ENCODE measurements at regions not wholly inside any gene's neighbourhood (a gene's known extent, or its start where the extent isn't known, plus 50 kb on each side); places are given as distances from the start of the nearest gene placed in this dataset.
"Not testable (repeated sequence)": the region's sequence is repeated elsewhere in the genome, so short reads cannot be mapped to it uniquely, and the experiment has no call there.

DNA sequence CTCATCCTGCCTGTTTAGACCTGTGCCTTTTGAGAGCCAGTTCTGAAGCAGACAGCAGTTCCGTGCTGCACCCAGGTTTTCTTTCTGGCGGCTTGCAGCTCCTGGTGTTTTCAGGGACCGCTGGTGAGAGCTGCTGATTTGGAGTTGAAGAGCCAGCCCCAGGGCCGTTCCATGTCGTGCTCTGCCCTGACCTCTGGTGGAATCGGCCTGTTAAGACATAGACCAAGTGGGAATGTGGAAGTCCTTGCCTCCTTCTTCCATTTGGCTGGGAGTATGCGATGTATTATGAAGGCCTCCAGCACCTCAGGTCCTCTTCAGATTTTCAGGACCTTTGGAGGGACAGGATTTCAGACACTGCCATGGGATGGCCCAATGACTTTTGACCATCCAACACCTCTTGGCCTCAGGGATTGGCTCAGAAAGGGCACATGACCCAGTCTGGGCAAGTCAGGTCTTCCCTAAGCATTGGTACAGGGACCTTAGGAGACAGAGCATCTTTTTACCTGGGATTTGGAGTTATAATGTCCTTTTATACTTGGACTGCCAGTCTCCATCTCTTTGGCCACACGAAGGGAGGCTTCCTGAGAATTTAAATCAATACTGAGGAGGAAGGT, 136.1 kb upstream of the CLINT1 start:
- DNase-seq: peak; percentile 74

DNA sequence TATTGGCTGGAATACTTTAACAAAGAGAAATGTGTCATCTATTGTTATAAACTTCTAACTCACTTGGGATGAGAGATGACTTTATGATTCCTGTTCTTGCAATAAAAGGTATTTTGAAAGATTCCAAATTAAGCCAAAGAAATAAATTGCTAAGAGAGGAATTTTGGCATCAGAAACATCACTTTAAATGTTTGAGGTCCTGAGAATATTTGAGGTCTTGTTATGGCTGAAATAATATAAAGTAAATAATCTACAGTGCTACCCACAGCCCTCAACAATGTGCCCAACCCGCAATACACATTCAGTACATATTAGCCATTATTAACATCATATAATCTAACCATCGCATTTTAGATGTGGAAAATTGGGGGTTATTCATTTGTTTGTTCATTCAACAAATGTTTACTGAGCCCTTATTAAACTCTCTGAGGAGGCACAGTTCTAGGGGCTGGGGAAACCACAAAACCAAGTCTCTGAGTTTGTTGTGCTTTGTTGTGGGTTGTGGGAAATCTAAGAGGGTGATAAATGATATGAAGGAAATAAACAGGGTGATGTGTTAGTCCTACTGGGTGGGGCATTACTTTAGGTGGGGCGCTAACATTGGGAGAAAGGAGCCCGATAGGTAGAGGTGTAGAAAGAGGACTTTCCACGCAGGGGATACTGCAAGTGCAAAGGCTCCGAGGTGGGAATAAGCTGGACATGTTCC, 135.2 kb upstream of the CLINT1 start:
- DNase-seq: no peak

DNA sequence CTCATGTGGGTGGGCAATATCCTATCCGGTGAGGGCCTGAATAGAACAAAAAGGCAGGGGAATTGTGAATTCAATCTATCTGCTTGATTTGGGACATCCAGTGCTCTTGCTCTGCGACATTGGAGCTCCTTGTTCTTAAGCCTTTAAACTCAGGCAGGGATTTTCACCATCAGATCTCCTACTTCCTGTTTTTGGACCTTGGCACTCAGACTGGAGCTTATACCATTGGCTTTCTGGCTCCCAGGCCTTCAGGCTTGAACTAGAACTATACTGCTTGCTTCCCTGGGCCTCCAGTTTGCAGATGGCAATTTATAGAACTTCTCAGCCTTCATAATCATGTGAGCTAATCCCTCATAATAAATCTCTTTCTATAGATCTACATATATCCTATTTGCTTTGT, 134.3 kb upstream of the CLINT1 start:
- DNase-seq: peak; percentile 85

DNA sequence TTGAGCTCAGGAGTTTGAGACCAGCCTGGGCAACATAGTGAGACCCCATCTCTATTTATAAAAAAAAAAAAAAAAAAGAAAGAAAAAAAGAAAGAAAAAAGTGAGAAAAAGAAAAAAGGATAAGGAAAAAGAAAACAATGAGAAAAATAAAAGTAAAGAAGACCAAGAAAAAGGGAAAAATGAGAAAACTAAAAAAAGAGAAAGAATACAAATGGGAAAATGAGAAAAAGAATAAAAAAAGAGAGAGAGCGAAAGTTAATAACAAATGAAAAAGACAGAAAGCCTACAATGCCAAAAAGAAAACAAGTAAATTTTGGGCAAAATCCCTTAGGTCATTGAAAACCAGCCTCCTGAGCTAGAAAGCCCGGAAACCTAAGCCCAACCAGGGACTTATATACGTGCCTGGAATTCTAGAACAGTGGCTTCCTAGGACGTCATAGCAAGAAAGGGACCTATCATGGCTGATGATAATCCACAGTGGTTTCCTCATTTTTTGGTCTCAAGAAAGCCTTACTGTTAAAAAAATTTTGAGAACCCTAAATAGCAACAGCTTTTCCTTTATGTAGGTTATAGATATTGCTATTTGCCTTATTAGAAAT, 131.7 kb upstream of the CLINT1 start:
- peak; percentile 0 for DNase-seq

DNA sequence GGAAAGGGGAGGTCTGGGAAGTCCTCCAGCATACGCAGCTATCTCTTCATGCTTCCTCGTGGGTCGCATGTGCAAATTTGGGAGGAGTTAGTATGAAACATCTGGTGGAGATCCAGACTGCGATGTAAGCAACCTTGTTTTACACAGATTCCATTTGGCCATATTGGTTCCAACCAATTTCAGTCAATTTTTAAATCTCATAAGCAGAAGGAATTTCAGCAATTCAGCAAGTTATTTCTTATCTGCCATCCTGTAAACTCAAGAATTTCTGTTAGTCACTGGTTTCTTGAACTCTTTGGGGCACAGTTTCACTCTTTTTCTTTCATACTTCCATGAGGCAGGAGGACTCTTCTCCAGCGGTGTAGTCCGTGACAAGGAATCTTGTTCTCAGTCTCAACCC, 130.4 kb upstream of the CLINT1 start:
- no peak for DNase-seq

DNA sequence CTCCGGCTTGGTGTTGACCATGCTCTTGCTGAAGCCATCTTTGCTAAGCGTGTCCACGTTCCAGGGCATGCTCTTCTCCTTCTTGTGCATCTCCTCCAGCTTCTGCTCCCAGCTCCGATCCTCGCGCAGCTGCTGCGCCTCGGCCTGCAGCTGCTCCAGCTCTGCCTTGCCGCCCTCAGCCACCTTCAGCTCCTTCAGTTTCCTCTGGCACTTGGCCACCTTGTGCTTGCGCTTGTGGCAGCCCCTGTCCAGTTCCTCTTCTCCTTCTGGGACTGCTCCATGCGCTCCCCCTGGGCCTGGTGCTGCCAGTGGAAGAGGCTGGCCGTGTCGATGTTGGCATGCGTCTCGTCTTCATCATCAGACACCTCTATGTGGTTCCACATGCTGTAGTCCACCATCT, 128.3 kb upstream of the CLINT1 start:
- no peak for DNase-seq

DNA sequence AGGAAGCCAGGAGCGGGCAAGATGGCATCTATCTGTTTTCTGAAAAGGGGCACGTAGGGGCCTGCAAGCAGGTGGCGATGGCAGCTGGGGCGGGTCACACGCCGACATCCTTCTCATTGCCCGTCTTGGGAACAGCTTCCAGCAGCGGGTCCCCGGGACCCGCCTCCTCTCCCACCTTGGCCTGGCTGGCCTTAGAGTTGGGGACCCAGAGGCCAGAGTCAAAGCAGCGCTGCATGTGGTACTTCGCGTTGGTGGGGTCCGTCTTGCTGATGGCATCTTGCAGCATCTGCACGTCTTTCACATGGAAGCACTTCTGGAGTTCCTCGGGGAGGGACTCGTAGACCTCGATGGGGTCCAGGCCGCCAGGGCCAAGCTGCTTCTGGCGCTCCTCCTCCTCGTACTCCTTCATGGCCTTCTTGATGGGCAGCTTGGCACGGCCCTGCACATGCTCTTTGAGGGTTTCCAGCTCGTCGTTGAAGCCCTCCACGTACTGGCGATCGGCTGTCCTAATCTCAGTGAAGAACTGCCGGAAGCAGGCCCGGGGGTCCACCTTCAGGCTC, 127.6 kb upstream of the CLINT1 start:
- DNase-seq: no peak

DNA sequence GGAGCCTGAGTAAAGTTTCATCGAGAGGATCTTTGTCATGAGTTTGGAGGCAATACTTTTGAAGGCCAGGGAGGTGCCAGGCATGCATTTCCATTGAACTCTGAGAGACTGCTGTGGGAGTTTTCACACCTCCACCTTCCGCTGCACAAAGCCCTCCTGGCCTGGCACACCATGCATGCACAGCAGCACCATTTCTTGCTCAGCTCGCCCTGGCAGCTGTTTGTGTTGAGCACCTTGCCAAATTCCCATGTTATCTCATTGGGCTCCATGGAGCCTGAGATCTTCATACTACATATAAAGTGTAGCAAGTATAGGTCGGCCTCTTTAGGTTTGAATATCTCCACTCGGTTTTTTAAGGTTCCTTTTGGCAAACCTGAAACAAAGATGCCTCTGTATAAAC, 125.7 kb upstream of the CLINT1 start:
- DNase-seq: no peak

DNA sequence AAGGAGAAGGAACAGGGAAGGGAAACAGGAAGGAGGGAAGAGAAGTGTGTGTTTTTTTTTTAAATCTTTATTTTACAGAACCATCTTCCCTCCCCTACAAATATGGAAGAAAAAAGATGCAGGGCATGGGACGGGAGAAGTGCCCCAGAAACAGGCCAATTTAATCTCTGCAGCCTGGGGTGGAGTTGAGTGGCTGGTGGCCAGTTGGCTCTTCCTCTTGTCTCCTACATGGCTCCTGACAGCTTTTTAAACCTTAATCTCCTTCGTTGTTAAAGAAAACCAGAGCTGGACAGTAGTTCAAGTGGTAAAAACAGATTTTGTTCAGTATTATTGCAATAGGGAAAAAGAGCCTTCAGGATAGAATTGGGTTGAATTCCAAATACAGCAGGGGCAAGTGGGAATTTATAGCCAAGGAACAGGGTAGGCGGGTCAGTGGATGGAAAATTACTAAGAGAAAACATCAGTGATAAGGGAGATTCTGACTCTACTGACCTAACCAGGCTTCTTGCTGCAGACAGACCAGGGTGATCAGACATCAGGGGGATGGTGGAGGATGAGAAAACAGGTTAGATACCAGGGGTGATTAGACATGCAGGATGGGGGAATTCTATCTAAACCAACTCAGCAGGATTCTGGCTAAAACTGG, 125.1 kb upstream of the CLINT1 start:
- no peak for DNase-seq

DNA sequence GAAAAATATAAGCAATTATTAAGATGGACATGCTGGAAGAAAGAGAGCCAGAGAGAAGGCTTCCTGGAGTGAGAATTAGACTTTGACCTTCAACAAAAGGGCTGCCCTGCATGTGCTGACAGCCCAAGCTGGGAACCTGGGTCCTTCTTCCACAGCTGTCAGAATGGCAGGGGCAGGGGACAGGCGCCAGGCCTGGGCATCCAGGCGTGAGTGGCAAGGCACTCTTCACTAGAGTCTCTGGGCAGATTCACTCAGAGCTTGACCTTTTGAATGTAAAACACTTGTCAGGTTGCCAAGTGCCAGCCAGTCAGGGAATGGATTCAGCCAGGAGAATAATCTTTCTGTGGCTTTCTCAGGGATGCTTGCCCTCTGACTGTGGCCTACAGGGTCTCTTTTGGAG, 119.1 kb upstream of the CLINT1 start:
- no peak for DNase-seq

DNA sequence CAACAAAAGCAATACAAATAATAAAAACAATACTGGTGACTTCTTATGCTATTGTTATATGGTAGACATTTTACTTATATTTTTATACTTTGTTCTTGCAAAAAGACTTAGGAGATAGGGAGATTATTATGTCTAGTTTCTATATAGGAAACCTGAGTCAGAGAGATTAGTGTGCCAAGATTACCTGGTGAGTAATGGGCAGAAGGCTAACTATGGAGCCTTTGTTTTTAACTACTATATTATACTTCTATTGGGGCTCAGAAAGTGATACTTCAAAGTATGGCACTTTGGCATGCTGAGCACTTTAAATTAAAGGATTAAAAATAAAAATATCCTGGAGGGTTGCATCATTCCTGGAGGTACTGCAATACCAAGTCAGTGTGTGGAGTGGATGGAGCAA, 117.5 kb upstream of the CLINT1 start:
- DNase-seq: no peak

DNA sequence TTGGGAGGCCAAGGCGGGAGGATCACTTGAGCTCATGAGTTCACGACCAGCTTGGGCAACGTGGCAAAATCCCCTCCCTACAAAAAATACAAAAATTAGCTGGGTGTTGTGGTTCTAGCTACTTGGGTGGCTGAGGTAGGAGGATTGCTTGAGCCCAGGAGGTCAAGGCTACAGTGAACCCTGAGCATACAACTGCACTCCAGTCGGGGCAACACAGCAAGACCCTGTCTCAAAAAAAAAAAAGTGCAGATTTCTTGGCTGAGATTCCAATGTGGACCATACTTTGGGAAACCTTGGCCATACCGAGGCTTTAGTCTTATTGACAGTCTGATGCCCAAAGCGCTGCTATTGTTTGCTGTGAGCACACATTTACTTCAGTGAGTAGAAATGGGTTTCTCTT, 113.6 kb upstream of the CLINT1 start:
- DNase-seq: no peak

DNA sequence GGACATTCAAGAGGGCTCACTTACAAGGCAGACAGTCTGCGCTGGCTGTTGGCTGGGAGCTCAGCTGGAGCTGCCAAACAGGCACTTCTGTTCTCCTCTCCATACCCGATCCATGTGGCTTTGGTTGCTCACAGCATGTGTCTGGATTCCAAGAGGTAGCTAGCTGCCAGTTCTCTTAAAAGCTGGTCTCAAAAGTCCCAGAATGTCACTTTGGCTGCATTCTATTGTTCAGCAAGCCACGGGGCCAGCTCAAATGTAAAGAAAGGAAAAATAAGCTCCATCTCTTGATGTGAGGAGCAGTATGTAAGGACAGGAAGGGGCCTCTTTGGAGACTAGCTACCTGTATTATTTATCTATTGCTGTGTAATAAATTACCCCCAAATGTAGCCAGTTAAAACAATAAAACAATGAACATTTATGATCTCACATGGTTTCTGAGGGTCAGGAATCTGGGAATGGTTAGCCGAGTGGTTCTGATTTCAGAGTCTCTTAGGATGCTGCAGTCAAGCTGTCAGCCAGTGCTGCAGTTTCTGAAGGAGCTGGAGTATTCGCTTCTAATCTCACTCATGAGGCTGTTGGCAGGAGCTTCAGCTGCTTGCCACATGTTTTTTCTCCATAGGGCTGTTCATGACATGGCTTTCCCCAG, 112.7 kb upstream of the CLINT1 start:
- no peak for DNase-seq

DNA sequence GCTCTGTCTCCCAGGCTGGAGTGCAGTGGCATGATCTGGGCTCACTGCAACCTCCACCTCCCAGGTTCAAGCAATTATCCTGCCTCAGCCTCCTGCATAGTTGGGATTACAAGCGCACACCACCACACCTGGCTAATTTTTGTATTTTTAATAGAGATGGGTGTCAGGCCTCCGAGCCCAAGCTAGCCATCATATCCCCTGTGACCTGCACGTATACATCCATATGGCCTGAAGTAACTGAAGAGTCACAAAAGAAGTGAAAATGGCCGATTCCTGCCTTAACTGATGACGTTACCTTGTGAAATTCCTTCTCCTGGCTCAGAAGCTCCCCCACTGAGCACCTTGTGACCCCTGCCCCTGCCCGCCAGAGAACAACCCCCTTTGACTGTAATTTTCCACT, 109.6 kb upstream of the CLINT1 start:
- DNase-seq: not testable (repeated sequence)

DNA sequence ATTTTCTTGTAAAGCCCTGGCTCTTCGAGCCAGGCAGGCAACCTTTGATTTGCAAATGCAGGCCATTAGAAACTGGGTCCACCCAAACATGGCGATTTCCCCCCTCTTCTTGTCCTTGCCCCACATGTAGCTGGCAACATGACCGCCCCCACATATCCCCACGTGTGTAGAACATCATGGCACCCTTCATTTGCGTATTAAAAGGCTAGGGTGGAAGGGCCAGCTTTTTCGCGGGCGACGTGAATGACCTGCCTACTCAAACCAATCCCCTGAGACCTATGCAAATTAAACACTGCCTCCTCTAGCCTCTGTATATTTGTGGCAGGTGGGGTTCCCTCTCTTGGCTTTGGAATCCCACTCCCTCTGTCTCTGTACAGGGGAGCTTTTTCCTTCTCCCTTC, 107.0 kb upstream of the CLINT1 start:
- DNase-seq: no peak

DNA sequence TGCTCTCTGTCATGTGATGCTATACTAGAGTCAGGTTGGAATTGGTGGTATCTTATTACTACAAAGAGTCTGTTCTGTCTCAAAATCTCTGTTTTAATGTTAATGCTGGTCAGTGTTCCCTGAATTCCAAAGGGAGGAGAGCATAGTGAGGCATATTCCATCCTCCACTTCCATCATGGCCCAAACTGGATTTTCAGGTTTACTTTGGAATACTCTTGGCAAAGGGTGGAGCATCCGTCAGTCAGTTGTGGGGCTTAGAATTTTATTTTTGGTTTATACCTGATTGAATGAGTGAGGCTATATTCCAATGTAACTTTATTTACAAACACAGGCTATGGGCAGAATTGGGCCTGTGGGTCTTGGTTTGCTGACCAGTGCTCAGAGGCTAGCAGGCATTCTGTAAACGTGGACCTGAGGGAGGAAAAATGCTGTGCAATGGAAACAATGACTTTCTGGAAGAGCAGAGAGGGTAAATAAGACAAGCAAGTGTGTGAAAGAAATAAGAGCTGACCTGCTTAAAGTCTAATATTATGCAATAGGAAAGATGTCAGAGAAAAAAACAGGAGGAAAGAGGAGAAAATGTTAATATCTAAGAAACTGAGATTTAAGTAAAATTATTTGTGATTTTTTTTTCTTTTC, 106.2 kb upstream of the CLINT1 start:
- no peak for DNase-seq

DNA sequence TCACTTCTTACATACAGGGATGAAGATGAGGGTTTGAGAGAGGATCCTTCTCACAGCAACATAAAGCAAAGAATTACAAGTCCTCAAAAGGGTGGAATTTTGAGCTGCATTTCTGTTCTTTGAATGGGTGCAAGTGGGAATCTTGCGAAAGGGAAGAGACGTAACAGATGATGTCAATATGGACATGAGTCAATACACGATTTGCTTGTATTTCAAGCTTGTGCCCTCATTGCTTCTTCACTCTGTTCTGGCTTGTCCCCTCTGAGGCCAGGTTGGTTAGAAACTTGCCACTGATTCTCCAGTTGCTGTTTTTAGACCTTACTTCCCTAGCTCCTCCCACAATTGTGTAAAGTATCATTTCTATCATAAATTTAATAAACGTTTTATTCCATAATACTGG, 104.8 kb upstream of the CLINT1 start:
- no peak for DNase-seq

DNA sequence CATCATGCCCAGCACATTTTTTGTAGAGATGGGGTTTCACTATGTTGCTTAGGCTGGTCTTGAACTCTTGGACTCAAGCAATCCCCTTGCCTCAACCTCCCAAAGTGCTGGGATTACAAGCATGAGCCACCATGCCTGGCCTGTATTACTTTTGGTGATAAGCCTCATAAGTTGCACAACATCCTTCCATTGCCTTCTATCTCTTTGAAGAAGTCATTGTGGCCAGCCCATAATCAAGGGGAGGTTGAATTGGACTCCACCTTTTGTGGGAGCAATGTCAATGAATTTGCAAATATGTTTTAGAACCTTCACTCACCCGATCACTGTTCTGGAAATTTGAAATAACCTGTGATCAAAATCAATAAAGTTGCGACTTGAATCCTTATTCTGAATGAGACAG, 104.3 kb upstream of the CLINT1 start:
- no peak for DNase-seq

DNA sequence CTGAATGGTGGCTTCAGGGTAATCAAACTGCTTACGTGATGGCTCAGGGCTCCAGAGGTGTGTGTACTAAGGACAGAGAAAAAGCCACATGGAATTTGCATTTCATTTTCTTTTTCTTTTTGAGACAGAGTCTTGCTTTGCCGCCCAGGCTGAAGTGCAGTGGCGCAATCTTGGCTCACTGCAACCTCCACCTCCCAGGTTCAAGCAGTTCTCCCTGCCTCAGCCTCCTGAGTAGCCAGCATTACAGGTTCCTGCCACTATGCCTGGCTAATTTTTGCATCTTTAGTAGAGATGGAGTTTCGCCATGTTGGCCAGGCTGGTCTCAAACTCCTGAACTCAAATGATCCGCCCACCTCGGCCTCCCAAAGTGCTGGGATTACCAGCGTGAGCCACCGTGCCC, 103.7 kb upstream of the CLINT1 start:
- not testable (repeated sequence) for DNase-seq

DNA sequence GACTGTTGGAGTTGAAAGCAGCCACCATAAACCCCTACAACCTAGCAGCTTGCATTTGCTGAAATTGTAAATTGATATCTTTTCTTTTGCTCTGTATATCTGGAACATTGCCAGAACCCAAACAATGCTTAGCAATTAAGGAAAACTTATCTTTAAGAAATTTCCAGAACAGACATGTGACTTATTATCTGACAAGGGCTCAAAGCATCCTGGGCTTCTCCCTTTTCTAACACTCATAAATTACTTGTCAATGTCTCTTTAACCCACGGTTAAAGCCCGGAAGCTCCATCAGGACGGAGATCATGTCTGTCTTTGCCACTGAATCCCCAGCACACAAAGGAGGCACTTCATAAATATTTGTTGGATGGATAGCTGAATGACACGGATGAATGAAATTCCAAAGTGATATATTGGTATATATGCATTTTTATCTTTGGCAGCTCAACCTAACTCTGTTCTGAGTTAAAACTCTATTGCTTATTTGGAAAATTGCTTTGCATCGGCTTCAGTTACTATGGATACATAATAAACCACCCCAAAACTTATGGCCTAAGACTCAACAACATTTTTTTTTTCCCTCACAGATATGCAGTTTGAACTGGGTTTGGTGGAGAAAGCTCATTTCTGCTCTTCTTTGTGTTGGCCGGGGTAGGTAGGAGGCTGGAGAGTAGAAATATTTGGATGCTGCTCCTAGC, 103.1 kb upstream of the CLINT1 start:
- no peak for DNase-seq

DNA sequence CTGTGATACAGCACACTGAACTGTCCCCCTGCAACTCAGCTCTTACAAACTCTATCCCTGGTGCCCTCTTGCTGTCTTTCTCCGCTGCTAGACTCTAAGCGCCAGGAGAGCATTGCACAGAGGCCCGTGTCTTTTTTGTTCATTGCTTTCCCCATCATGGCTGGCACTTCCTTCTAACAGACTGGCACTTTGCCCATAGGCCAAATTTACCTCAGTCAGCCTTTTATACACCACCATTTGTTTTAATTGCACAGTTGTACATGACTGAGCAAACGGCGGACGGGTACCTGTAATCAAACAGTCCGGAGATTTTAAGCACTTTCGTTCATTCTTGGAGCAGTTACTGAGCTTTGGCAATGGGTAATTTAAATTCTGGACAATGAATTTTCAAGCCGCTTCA, 102.2 kb upstream of the CLINT1 start:
- DNase-seq: no peak

DNA sequence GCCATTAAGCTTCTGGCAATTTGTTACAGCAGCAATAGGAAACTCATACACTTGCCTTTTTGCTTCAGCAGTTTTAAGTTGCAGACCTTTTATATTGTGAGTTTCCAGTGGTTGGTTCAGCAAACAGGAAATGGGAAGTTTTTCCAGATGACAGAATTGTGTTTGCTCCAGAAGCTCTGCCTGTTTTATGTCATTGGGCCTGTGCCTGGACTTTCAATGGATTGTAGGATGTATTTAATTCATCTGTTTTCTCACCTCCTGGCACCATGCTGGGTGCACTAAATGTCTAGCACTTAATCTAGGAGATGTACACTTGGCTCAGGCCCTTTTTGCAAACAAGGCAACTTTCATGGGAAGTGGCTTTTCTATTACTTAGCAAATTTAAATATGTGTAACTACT, 100.4 kb upstream of the CLINT1 start:
- DNase-seq: no peak
